ENCODE measurements at regions not wholly inside any gene's neighbourhood (a gene's known extent, or its start where the extent isn't known, plus 50 kb on each side); places are given as distances from the start of the nearest gene placed in this dataset.

- TF ChIP-seq CTCF (conservative IDR thresholded peaks at IDR 0.05; ENCODE audit: low read length) (no peak), EZH2phosphoT487 (IDR thresholded peaks at IDR 0.05; ENCODE audit: borderline replicate concordance, low read depth, low read length) (no peak)
Measured at GRCh38 chr1:213327017-213327667, 276.1 kb downstream of the RPS6KC1 start.
